Glomerular visceral epithelial cell (primary cell): ENCODE measurements at regions not wholly inside any gene's neighbourhood (a gene's known extent, or its start where the extent isn't known, plus 50 kb on each side); places are given as distances from the start of the nearest gene placed in this dataset.

Experiments
- DNase-seq: peaks from one replicate; pipeline ENCODE4 v3.0.0-alpha.2; 2016; ENCODE audit errors: extremely low spot score

GRCh38 chr4:29423836-29424721 is 1296.1 kb upstream of the PCDH7 start:
- DNase-seq = peak; percentile 60

GRCh38 chr4:29453303-29453820 is 1266.8 kb upstream of the PCDH7 start:
- DNase-seq = no peak

- no peak for DNase-seq
Measured at GRCh38 chr4:29459926-29460325, 1260.2 kb upstream of the PCDH7 start.

GRCh38 chr4:29467044-29467717 is 1253.0 kb upstream of the PCDH7 start:
- DNase-seq = no peak
